K562 (cell line): ENCODE measurements at regions not wholly inside any gene's neighbourhood (a gene's known extent, or its start where the extent isn't known, plus 50 kb on each side); places are given as distances from the start of the nearest gene placed in this dataset.

Experiments used
- ATAC-seq: fragments of 200-7000 bp; cut with Tn5 transposase; 3 replicates; pipeline ENCODE4 v1.9.1; 2020; ENCODE audit warnings: moderate library complexity
- BruUV-seq: library from RNA; stranded (reverse); fragments of 400-500 nt; replicated peaks from 2 replicates; lab custom pipeline; 2021; lab: Mats Ljungman, UMichigan
- CTCF ChIA-PET: fragments of 300-600 bp; formaldehyde crosslinking; extraction: SDS; loops from one replicate; lab custom pipeline; 2021; ENCODE audit warnings: low intra/inter-chr PET ratio; lab: Yijun Ruan, JAX
- POLR2A ChIA-PET: fragments of 300-600, 350-650 bp; sonication (Branson Sonifier 250); formaldehyde crosslinking; extraction: SDS; loops from one replicate; lab custom pipeline; 2021; ENCODE audit warnings: antibody characterized with exemption, inconsistent platforms; lab: Yijun Ruan, JAX
- DNase-seq, 4 experiments: peaks; one replicate each; pipeline versions ENCODE4 v3.0.0 to v3.0.0-alpha.2; 2011 to 2018; ENCODE audit warnings: low spot score in 3 of 4, mixed read lengths in 3 of 4; ENCODE audit errors: extremely low read depth in 1 of 4
- FAIRE-seq: peaks from 2 replicates; lab custom pipeline; 2011; peaks lifted over from hg19 to GRCh38; lab: Jason Lieb, UNC
- H2AFZ ChIP-seq: 2 replicates; pipeline ENCODE4 v1.6.0; 2011; ENCODE audit warnings: low read depth, low read length, control low read depth, inconsistent platforms
- H3K27ac ChIP-seq: fragments of 200-600 bp; 3 replicates; pipeline ENCODE4 v1.8.0; 2011; ENCODE audit warnings: low read depth, mild to moderate bottlenecking, control low read depth, inconsistent platforms, low read length, moderate library complexity, mixed read lengths; ENCODE audit errors: extremely low read depth
- H3K27me3 ChIP-seq, 2 experiments: fragments of 300-600 bp in 1 of 2; 2 replicates in 1 of 2; 3 replicates in 1 of 2; pipeline versions ENCODE4 v1.6.0 to v1.8.0; 2011; ENCODE audit warnings: inconsistent platforms in 2 of 2, low read length in 2 of 2, mild to moderate bottlenecking in 1 of 2, mixed read lengths in 1 of 2, moderate library complexity in 1 of 2; ENCODE audit not compliant: control insufficient read depth in 2 of 2, insufficient read depth in 2 of 2
- H3K36me3 ChIP-seq: fragments of 300-600 bp; 3 replicates; pipeline ENCODE4 v1.8.0; 2011; ENCODE audit warnings: mild to moderate bottlenecking, low read length, inconsistent platforms; ENCODE audit not compliant: control insufficient read depth, insufficient read depth
- H3K4me1 ChIP-seq, 2 experiments: fragments of 200-600 bp in 1 of 2; replicated peaks in 1 of 2; 2 replicates in 1 of 2; 3 replicates in 1 of 2; pipeline versions ENCODE4 v1.5.1 to v1.8.0; 2011; ENCODE audit warnings: inconsistent platforms in 2 of 2, low read length in 2 of 2, mild to moderate bottlenecking in 1 of 2, mixed read lengths in 1 of 2, moderate library complexity in 1 of 2; ENCODE audit not compliant: control insufficient read depth in 2 of 2, insufficient read depth in 2 of 2
- H3K4me2 ChIP-seq: 2 replicates; pipeline ENCODE4 v1.6.1; 2011; ENCODE audit warnings: low read length, control low read depth, inconsistent platforms, mixed read lengths; ENCODE audit not compliant: insufficient read depth
- H3K4me3 ChIP-seq: fragments of 200-600 bp; sonication (generic), shearing (Covaris generic); 2 replicates; pipeline ENCODE4 v1.5.1; 2016; ENCODE audit warnings: control low read depth, inconsistent platforms
- H3K79me2 ChIP-seq: fragments of 200-600 bp; 3 replicates; pipeline ENCODE4 v1.8.0; 2011; ENCODE audit warnings: low read length, inconsistent platforms; ENCODE audit not compliant: control insufficient read depth, insufficient read depth
- H3K9ac ChIP-seq, 2 experiments: 2 replicates each; pipeline versions ENCODE4 v1.6.0 to v1.6.1; 2011; ENCODE audit warnings: low read depth in 2 of 2, low read length in 2 of 2, control low read depth in 1 of 2, inconsistent platforms in 1 of 2, mild to moderate bottlenecking in 1 of 2, mixed read lengths in 1 of 2; ENCODE audit not compliant: insufficient read depth in 1 of 2
- H3K9me1 ChIP-seq: one replicate; pipeline ENCODE4 v1.6.0; 2011; ENCODE audit warnings: inconsistent platforms, mild to moderate bottlenecking, low read length, moderate library complexity; ENCODE audit not compliant: control insufficient read depth, insufficient read depth
- H3K9me3 ChIP-seq: replicated peaks from 2 replicates; pipeline ENCODE4 v1.5.1; 2011; ENCODE audit warnings: low read depth, low read length, inconsistent platforms; ENCODE audit not compliant: control insufficient read depth, insufficient read depth
- H4K20me1 ChIP-seq: replicated peaks from 2 replicates; pipeline ENCODE4 v1.6.1; 2011; ENCODE audit warnings: low read length, inconsistent platforms, mixed read lengths; ENCODE audit not compliant: control insufficient read depth, insufficient read depth
- CAMTA2 ChIP-seq: fragments of 250-450 bp; sonication (Bioruptor Pico); conservative IDR thresholded peaks from 2 replicates; pipeline ENCODE4 v1.5.1; 2022
- ETS2 ChIP-seq: IDR thresholded peaks from 2 replicates; pipeline ENCODE4 v1.6.1; 2016; ENCODE audit warnings: borderline replicate concordance, missing genetic modification characterization, mild to moderate bottlenecking, moderate library complexity, missing compliant biosample characterization; ENCODE audit not compliant: poor library complexity, severe bottlenecking
- FOXO4 ChIP-seq: fragments of 450-650 bp; formaldehyde crosslinking; IDR thresholded peaks from 2 replicates; pipeline ENCODE4 v1.4.0; 2020; ENCODE audit warnings: mild to moderate bottlenecking, moderate library complexity
- FOXP1 ChIP-seq: sonication (generic); formaldehyde crosslinking; IDR thresholded peaks from 2 replicates; pipeline ENCODE4 v1.8.0; 2022; ENCODE audit warnings: mild to moderate bottlenecking, missing genetic modification reagents
- NCOA6 ChIP-seq: fragments of 450-650 bp; IDR thresholded peaks from 2 replicates; pipeline ENCODE4 v1.6.1; 2017; ENCODE audit warnings: mild to moderate bottlenecking
- RFX7 ChIP-seq: fragments of 250-450 bp; sonication (Bioruptor Pico); IDR thresholded peaks from 2 replicates; pipeline ENCODE4 v1.5.1; 2021; ENCODE audit warnings: mild to moderate bottlenecking
- SRSF9 ChIP-seq: fragments of 200-400 bp; formaldehyde crosslinking; IDR thresholded peaks from 2 replicates; pipeline ENCODE4 v1.6.1; 2017; ENCODE audit warnings: low read depth, low read length, borderline replicate concordance
- XRCC5 ChIP-seq: fragments of 200-400 bp; formaldehyde crosslinking; IDR thresholded peaks from 2 replicates; pipeline ENCODE4 v1.6.1; 2017; ENCODE audit warnings: low read depth, mild to moderate bottlenecking, low read length
- ZEB2 ChIP-seq: fragments of 450-650 bp; IDR thresholded peaks from 2 replicates; pipeline ENCODE4 v1.6.1; 2016
- WGBS: fragments of 100-300 bp; shearing (Covaris generic); methylation state at CpG from one replicate; pipeline ENCODE4 v1.1.6; 2016; ENCODE audit warnings: low coverage, mixed read lengths; ENCODE audit not compliant: insufficient coverage; ENCODE audit errors: missing lambda C conversion rate; 5-methylcytosine and 5-hydroxymethylcytosine counted together
- in situ Hi-C: fragments of 300-500 bp; cut with MboI; formaldehyde crosslinking; loops from 4 replicates; pipeline ENCODE4 v1.15.0; 2018; ENCODE audit warnings: inconsistent platforms, mixed read lengths
- intact Hi-C: fragments of 100-400 bp; cut with micrococcal nuclease; formaldehyde crosslinking; loops from 2 replicates; pipeline ENCODE4 v1.14.2; 2022

GRCh38 chr11:79503028-79503427 is 62.2 kb upstream of the TENM4 start:
- intact Hi-C loops: no loop called here
- CTCF ChIA-PET: no interaction called here
- Histone ChIP-seq H3K79me2 (no peaks in the 10 kb centered on the region), H4K20me1 (no peaks in the 10 kb centered on the region; the same call in 1 of the 2 replicates), H3K4me3 (no peak overlapping the region), H3K9ac (no peak overlapping the region), H3K27ac (no peak overlapping the region), H3K4me1 (no peaks in the 10 kb centered on the region), H3K9me1 (no peaks in the 10 kb centered on the region), H2AFZ (no peak overlapping the region), H3K4me2 (no peak overlapping the region), H3K27me3 (no peaks in the 10 kb centered on the region), H3K9me3 (no peaks in the 10 kb centered on the region), H3K36me3 (no peaks in the 10 kb centered on the region)
- TF ChIP-seq NCOA6: no peak
- TF ChIP-seq CAMTA2: no peak
- TF ChIP-seq FOXO4 (CRISPR knock-in tag): no peak
- TF ChIP-seq ZEB2: no peak
- TF ChIP-seq RFX7 (CRISPR knock-in tag): no peak
- TF ChIP-seq FOXP1 (CRISPR knock-in tag): no peak
- no peak for TF ChIP-seq ETS2 (tag)
- no peak for TF ChIP-seq XRCC5
- no peak for TF ChIP-seq SRSF9
- FAIRE-seq (no peak), DNase-seq (no peak), ATAC-seq (no peak)
- POLR2A ChIA-PET: no interaction called here
- 0% methylated on average over 6 of the region's 6 CpGs for WGBS
- in situ Hi-C loops: no loop called here
- no TSS peak for BruUV-seq
